ENCODE measurements at regions not wholly inside any gene's neighbourhood (a gene's known extent, or its start where the extent isn't known, plus 50 kb on each side); places are given as distances from the start of the nearest gene placed in this dataset.

DNA sequence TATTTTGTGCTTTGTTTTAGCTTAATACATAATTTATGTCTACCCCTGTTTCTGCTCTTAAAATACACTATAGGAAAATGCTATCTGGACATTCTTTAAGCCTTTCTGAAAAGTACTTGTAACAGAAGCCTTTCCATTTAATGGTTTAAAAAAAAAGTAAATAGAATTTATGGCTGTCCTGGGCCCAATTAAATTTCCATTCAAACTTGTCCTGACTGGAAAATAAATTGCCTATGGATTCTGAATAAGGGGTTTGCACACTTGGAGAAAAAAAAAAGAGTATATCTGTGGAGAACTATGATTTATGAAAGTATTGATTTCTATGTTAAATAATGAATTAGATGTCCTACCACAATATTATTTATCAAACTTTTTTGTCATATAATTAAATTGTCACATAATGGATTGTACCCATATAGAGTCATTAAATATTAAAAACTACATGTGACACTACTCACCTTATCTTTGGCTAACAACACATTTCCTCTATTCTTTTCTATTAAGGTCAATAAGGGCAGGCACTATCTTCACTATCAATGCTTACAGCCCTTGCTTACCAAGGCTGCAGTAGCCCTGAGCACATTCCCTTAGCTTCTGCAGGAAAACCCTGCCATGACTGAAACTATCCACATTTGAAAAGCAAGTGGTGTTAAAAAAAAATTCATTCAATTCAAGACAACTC, 396.1 kb upstream of the ROBO2 start:
- Histone ChIP-seq H3K27me3 (no peaks in the 10 kb centered on the region), H3K9me3 (no peaks in the 10 kb centered on the region), H3K4me3 (no peak overlapping the region), H3K36me3 (no peaks in the 10 kb centered on the region), H3K27ac (no peak overlapping the region), H3K4me1 (no peaks in the 10 kb centered on the region)
- no peak for DNase-seq
- TF ChIP-seq EP300 (IDR thresholded peaks at IDR 0.05) = no peak
- TF ChIP-seq, protein P1, sequence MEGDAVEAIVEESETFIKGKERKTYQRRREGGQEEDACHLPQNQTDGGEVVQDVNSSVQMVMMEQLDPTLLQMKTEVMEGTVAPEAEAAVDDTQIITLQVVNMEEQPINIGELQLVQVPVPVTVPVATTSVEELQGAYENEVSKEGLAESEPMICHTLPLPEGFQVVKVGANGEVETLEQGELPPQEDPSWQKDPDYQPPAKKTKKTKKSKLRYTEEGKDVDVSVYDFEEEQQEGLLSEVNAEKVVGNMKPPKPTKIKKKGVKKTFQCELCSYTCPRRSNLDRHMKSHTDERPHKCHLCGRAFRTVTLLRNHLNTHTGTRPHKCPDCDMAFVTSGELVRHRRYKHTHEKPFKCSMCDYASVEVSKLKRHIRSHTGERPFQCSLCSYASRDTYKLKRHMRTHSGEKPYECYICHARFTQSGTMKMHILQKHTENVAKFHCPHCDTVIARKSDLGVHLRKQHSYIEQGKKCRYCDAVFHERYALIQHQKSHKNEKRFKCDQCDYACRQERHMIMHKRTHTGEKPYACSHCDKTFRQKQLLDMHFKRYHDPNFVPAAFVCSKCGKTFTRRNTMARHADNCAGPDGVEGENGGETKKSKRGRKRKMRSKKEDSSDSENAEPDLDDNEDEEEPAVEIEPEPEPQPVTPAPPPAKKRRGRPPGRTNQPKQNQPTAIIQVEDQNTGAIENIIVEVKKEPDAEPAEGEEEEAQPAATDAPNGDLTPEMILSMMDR (IDR thresholded peaks at IDR 0.05) = no peak
- no peak for TF ChIP-seq POLR2AphosphoS5 (IDR thresholded peaks at IDR 0.05)
- no peak for TF ChIP-seq POLR2A (IDR thresholded peaks at IDR 0.05)
- intact Hi-C loops (cut with DNase I; ENCODE audit: low total_unique reads) = no loop called here

GRCh38 chr3:76644305-76644675, 395.6 kb upstream of the ROBO2 start:
- DNase-seq = no peak
- no peaks in the 10 kb centered on the region for H3K9me3 ChIP-seq
- no peak for TF ChIP-seq POLR2A (IDR thresholded peaks at IDR 0.05)
- TF ChIP-seq, protein P1 (IDR thresholded peaks at IDR 0.05) = no peak
- TF ChIP-seq EP300 (IDR thresholded peaks at IDR 0.05) = no peak
- TF ChIP-seq POLR2AphosphoS5 (IDR thresholded peaks at IDR 0.05) = no peak
- H3K4me3 ChIP-seq = no peak overlapping the region
- no peaks in the 10 kb centered on the region for H3K36me3 ChIP-seq
- no peaks in the 10 kb centered on the region for H3K4me1 ChIP-seq
- WGBS, 5 donors = 51 to 81% (median 70%) methylated on average over 4 of the region's 4 CpGs
- H3K27ac ChIP-seq = no peak overlapping the region
- no peaks in the 10 kb centered on the region for H3K27me3 ChIP-seq
- intact Hi-C loops (cut with DNase I; ENCODE audit: low total_unique reads) = no loop called here

DNA sequence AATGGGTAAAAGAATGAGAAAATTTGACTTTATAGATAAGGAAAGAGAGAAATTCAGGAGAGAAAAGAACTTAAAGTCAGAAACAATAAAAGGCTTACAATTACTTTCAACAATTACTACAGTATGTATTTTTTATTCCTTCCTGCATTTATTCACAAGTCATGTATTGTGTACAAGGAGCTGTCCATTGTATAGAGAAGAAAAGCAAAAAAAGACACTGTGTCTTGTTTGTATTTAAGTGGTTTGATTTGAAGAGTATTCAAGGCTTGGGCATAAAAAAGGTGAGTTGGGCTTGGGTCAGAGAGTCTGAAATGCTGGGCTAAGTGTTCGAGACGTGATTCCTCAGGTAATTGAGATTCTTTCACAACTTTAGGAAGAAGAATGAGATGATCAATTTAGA, 394.2 kb upstream of the ROBO2 start:
- Histone ChIP-seq H3K27me3 (no peaks in the 10 kb centered on the region), H3K9me3 (no peaks in the 10 kb centered on the region), H3K27ac (no peak overlapping the region), H3K36me3 (no peaks in the 10 kb centered on the region), H3K4me3 (no peak overlapping the region), H3K4me1 (no peaks in the 10 kb centered on the region)
- TF ChIP-seq POLR2AphosphoS5 (IDR thresholded peaks at IDR 0.05) = no peak
- TF ChIP-seq, protein P1 (IDR thresholded peaks at IDR 0.05) = no peak
- no peak for TF ChIP-seq EP300 (IDR thresholded peaks at IDR 0.05)
- no peak for TF ChIP-seq POLR2A (IDR thresholded peaks at IDR 0.05)
- WGBS, 5 donors = 78 to 92% (median 90%) methylated on average over 2 of the region's 2 CpGs
- DNase-seq = no peak
- intact Hi-C loops (cut with DNase I; ENCODE audit: low total_unique reads) = no loop called here

GRCh38 chr3:76646921-76647562, 392.9 kb upstream of the ROBO2 start:
- 67 to 79% (median 70%) methylated on average over 12 to 13 of the region's 13 CpGs for WGBS, 5 donors
- Histone ChIP-seq H3K9me3 (no peaks in the 10 kb centered on the region), H3K4me1 (no peaks in the 10 kb centered on the region), H3K36me3 (no peaks in the 10 kb centered on the region), H3K27me3 (no peaks in the 10 kb centered on the region), H3K27ac (no peak overlapping the region), H3K4me3 (no peak overlapping the region)
- intact Hi-C loops (cut with DNase I; ENCODE audit: low total_unique reads) = no loop called here
- DNase-seq = no peak
- TF ChIP-seq, protein P1 (IDR thresholded peaks at IDR 0.05) = no peak
- TF ChIP-seq EP300 (IDR thresholded peaks at IDR 0.05) = no peak
- no peak for TF ChIP-seq POLR2A (IDR thresholded peaks at IDR 0.05)
- TF ChIP-seq POLR2AphosphoS5 (IDR thresholded peaks at IDR 0.05) = no peak

All from stomach (tissue), 8 donors.